ENCODE measurements at regions not wholly inside any gene's neighbourhood (a gene's known extent, or its start where the extent isn't known, plus 50 kb on each side); places are given as distances from the start of the nearest gene placed in this dataset.

DNA sequence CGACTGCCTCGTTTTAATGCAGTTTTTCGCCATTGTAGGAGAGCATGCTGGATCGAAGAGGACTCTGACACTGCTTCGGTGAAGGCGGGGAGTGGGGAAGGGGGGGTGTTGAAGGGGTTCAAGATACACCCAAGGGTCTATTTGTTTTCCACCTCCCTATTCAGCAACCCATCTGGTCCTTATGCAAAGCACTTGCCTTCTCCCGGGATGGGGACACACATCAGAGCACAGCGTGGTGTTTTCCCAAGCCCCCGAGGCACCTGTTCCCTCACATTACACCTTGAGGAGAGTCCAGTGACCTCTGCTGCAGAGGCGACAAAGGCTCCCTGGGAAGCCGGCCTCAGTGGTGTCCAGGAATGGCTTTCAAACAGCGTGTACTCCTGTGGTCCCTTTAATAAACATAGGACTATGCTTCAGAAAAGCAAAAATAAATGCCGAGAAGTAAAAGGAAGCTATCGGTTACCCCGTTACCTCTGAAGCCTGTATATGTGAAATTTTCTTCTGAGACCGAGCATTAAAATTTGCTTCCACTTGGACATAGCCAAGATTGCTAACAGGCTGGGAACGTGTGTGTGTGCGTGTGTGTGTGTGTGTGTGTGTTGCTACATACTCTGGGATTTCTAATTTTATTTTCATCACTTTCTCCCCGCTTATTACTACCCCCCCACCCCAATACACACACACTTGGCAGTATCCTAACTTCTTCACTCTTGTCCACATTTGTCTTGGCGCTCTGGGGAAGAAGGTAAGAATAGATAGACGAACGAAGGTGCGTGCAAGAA is 53.2 kb downstream of the CCDC54 start:
- Histone ChIP-seq H3K27ac (ENCODE audit: extremely low read length, insufficient read depth, low read length) (no peak overlapping the region), H4K20me1 (ENCODE audit: insufficient read depth, low read length) (no peaks in the 10 kb centered on the region), H3K36me3 (replicated peaks in 1 of 2; ENCODE audit: control insufficient read depth in 1 of 2, insufficient read depth in 2 of 2, low read length in 2 of 2) (no peaks in the 10 kb centered on the region), H2AFZ (ENCODE audit: low read length) (no peak overlapping the region), H3K4me2 (ENCODE audit: low read depth, low read length) (peak overlapping the region; percentile 88), H3K4me3 (replicated peaks in 1 of 3; ENCODE audit: insufficient read depth in 1 of 3, low read depth in 2 of 3, low read length in 3 of 3) (peak overlapping the region; percentile 30 to 79 (median 48); a peak in 4 of 6 replicates), H3K27me3 (ENCODE audit: control insufficient read depth in 1 of 2, insufficient read depth in 2 of 2, low read length in 2 of 2) (peaks cover 0 to 25% of the 10 kb centered on the region in 2 experiments; a peak in 3 of 5 replicates), H3K4me1 (ENCODE audit: insufficient read depth, low read length) (peaks cover 27% of the 10 kb centered on the region), H3K79me2 (ENCODE audit: insufficient read depth, low read length) (no peaks in the 10 kb centered on the region), H3K9me3 (ENCODE audit: low read length) (no peaks in the 10 kb centered on the region), H3K9ac (ENCODE audit: insufficient read depth, low read depth, low read length) (no peak overlapping the region)
- peak; percentile 29 for ATAC-seq
- ChIA-PET POLR2A (no interaction called here), CTCF (ENCODE audit: low intra/inter-chr PET ratio, low total read pairs) (interaction anchor here (1.2 kb wide), 1 partner anchor 159 kb away, joined by 4 read pairs; no protein-coding TSS in a partner anchor)
- in situ Hi-C loops (cut with HindIII; ENCODE audit: extremely low pct_ligation_motif_present, low pct_unique_long_range_greater_than_20kb) = no loop called here
- FAIRE-seq = no peak
- TF ChIP-seq CBX2 (IDR thresholded peaks at IDR 0.05; ENCODE audit: low read depth, low read length) (0 out of 2 replicates have a peak, but pooled peaks have one; percentile 12), CBX2 (CRISPR knock-in tag; IDR thresholded peaks at IDR 0.05; ENCODE audit: low read depth) (no peak), ZEB1 (IDR thresholded peaks at IDR 0.05; ENCODE audit: insufficient replicate concordance, low read depth) (no peak), PAF1 (CRISPR knock-in tag; IDR thresholded peaks at IDR 0.05) (no peak), TEAD3 (CRISPR knock-in tag; optimal IDR thresholded peaks at IDR 0.05; ENCODE audit: borderline replicate concordance) (peak; percentile 2), CBX1 (IDR thresholded peaks at IDR 0.05; ENCODE audit: low read depth) (peak; percentile 2)
- TF ChIP-seq, protein P1, sequence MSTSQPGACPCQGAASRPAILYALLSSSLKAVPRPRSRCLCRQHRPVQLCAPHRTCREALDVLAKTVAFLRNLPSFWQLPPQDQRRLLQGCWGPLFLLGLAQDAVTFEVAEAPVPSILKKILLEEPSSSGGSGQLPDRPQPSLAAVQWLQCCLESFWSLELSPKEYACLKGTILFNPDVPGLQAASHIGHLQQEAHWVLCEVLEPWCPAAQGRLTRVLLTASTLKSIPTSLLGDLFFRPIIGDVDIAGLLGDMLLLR (CRISPR knock-in tag; IDR thresholded peaks at IDR 0.05) = no peak
- no peak for DNase-seq (ENCODE audit: low spot score)
- intact Hi-C loops (cut with micrococcal nuclease; ENCODE audit: unreplicated experiment) = loop anchor here (2.0 to 5.0 kb wide), 3 partner anchors 92 to 160 kb away; partner anchors contain the start of gene BBX
- WGBS (ENCODE audit: low lambda C conversion rate) = 33% methylated on average over 22 of the region's 23 CpGs
- BruUV-seq (replicated peaks) = no TSS peak

DNA sequence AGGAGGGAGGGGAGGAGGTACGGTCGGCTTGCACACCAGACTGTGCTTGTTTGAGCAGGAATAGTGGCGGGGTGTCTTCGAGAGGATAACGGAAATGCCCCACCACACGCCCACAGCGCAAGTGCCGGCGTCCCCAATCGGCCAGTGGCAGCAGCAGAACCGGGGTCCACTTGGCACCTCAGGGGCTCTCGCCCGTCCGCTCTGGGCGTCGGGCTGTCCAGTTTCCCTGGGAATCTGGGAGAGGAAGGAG is 53.7 kb downstream of the CCDC54 start:
- ChIA-PET POLR2A (no interaction called here), CTCF (ENCODE audit: low intra/inter-chr PET ratio, low total read pairs) (no interaction called here)
- Histone ChIP-seq H2AFZ (ENCODE audit: low read length) (no peak overlapping the region), H3K79me2 (ENCODE audit: insufficient read depth, low read length) (no peaks in the 10 kb centered on the region), H3K4me3 (replicated peaks in 1 of 3; ENCODE audit: insufficient read depth in 1 of 3, low read depth in 2 of 3, low read length in 3 of 3) (peak overlapping the region; percentile 44 to 79 (median 48); a peak in 5 of 6 replicates), H3K9me3 (ENCODE audit: low read length) (no peaks in the 10 kb centered on the region), H4K20me1 (ENCODE audit: insufficient read depth, low read length) (no peaks in the 10 kb centered on the region), H3K27me3 (ENCODE audit: control insufficient read depth in 1 of 2, insufficient read depth in 2 of 2, low read length in 2 of 2) (peaks cover 0 to 25% of the 10 kb centered on the region in 2 experiments; a peak in 3 of 5 replicates), H3K4me1 (ENCODE audit: insufficient read depth, low read length) (peaks cover 27% of the 10 kb centered on the region), H3K27ac (ENCODE audit: extremely low read length, insufficient read depth, low read length) (no peak overlapping the region), H3K36me3 (replicated peaks in 1 of 2; ENCODE audit: control insufficient read depth in 1 of 2, insufficient read depth in 2 of 2, low read length in 2 of 2) (no peaks in the 10 kb centered on the region), H3K9ac (ENCODE audit: insufficient read depth, low read depth, low read length) (no peak overlapping the region), H3K4me2 (ENCODE audit: low read depth, low read length) (peak overlapping the region; percentile 88)
- BruUV-seq (replicated peaks) = no TSS peak
- ATAC-seq = no peak
- DNase-seq (ENCODE audit: low spot score) = no peak
- WGBS (ENCODE audit: low lambda C conversion rate) = 58% methylated on average over 7 of the region's 16 CpGs
- intact Hi-C loops (cut with micrococcal nuclease; ENCODE audit: unreplicated experiment) (loop anchor here (2.0 to 5.0 kb wide), 3 partner anchors 92 to 160 kb away; partner anchors contain the start of gene BBX), in situ Hi-C loops (cut with HindIII; ENCODE audit: extremely low pct_ligation_motif_present, low pct_unique_long_range_greater_than_20kb) (no loop called here)
- no peak for FAIRE-seq
- TF ChIP-seq, protein P2, sequence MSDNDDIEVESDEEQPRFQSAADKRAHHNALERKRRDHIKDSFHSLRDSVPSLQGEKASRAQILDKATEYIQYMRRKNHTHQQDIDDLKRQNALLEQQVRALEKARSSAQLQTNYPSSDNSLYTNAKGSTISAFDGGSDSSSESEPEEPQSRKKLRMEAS (IDR thresholded peaks at IDR 0.05) = peak; percentile 6; the same call in 1 of the 2 replicates
- TF ChIP-seq NR2C2 (CRISPR knock-in tag; IDR thresholded peaks at IDR 0.05; ENCODE audit: borderline replicate concordance) (0 out of 2 replicates have a peak, but pooled peaks have one; percentile 1), GATAD2A (CRISPR knock-in tag; IDR thresholded peaks at IDR 0.05) (no peak), ZC3H13 (CRISPR knock-in tag; IDR thresholded peaks at IDR 0.05) (no peak)
- TF ChIP-seq, protein P3, sequence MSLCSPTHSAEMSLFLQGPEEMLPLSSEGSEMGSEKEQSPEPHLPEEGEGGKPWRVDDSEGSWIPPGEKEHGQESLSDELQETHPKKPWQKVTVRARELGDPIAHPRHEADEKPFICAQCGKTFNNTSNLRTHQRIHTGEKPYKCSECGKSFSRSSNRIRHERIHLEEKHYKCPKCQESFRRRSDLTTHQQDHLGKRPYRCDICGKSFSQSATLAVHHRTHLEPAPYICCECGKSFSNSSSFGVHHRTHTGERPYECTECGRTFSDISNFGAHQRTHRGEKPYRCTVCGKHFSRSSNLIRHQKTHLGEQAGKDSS (CRISPR knock-in tag; IDR thresholded peaks at IDR 0.05; ENCODE audit: borderline replicate concordance, low read depth) = no peak
- TF ChIP-seq, protein P4, sequence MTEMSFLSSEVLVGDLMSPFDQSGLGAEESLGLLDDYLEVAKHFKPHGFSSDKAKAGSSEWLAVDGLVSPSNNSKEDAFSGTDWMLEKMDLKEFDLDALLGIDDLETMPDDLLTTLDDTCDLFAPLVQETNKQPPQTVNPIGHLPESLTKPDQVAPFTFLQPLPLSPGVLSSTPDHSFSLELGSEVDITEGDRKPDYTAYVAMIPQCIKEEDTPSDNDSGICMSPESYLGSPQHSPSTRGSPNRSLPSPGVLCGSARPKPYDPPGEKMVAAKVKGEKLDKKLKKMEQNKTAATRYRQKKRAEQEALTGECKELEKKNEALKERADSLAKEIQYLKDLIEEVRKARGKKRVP (CRISPR knock-in tag; IDR thresholded peaks at IDR 0.05) = 0 out of 4 replicates have a peak, but pooled peaks of 1 of the 2 experiments have one; percentile 17
- TF ChIP-seq, protein P5, sequence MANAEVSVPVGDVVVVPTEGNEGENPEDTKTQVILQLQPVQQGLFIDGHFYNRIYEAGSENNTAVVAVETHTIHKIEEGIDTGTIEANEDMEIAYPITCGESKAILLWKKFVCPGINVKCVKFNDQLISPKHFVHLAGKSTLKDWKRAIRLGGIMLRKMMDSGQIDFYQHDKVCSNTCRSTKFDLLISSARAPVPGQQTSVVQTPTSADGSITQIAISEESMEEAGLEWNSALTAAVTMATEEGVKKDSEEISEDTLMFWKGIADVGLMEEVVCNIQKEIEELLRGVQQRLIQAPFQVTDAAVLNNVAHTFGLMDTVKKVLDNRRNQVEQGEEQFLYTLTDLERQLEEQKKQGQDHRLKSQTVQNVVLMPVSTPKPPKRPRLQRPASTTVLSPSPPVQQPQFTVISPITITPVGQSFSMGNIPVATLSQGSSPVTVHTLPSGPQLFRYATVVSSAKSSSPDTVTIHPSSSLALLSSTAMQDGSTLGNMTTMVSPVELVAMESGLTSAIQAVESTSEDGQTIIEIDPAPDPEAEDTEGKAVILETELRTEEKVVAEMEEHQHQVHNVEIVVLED (CRISPR knock-in tag; IDR thresholded peaks at IDR 0.05; ENCODE audit: borderline replicate concordance) = no peak
